ENCODE measurements at regions not wholly inside any gene's neighbourhood (a gene's known extent, or its start where the extent isn't known, plus 50 kb on each side); places are given as distances from the start of the nearest gene placed in this dataset.

- no peak for DNase-seq (ENCODE audit: low read depth)
- TF ChIP-seq CTCF (conservative IDR thresholded peaks at IDR 0.05; ENCODE audit: control insufficient read depth, insufficient read depth, low read depth, low read length), result no peak
- H3K4me3 ChIP-seq (ENCODE audit: control insufficient read depth, low read depth, low read length), result no peak overlapping the region
Observed at GRCh38 chr10:25076506-25077177, 60.2 kb downstream of the THNSL1 start.

GRCh38 chr10:25078658-25079431, 62.4 kb downstream of the THNSL1 start:
- DNase-seq (ENCODE audit: low read depth), result no peak
- no peak overlapping the region for H3K4me3 ChIP-seq (ENCODE audit: control insufficient read depth, low read depth, low read length)
- TF ChIP-seq CTCF (conservative IDR thresholded peaks at IDR 0.05; ENCODE audit: control insufficient read depth, insufficient read depth, low read depth, low read length), result no peak

GRCh38 chr10:25080880-25081581, 64.6 kb downstream of the THNSL1 start:
- peak; percentile 86 for DNase-seq (ENCODE audit: low read depth)

GRCh38 chr10:25082276-25083204, 66.1 kb downstream of the THNSL1 start:
- no peak overlapping the region for H3K4me3 ChIP-seq (ENCODE audit: control insufficient read depth, low read depth, low read length)
- no peak for DNase-seq (ENCODE audit: low read depth)
- TF ChIP-seq CTCF (conservative IDR thresholded peaks at IDR 0.05; ENCODE audit: control insufficient read depth, insufficient read depth, low read depth, low read length), result no peak

More at GRCh38 chr10:25080880-25081581, 64.6 kb downstream of the THNSL1 start:
- H3K4me3 ChIP-seq (ENCODE audit: control insufficient read depth, low read depth, low read length), result no peak overlapping the region
- TF ChIP-seq CTCF (conservative IDR thresholded peaks at IDR 0.05; ENCODE audit: control insufficient read depth, insufficient read depth, low read depth, low read length), result peak; percentile 99

GRCh38 chr10:25083546-25084111, 67.2 kb downstream of the THNSL1 start:
- no peak for TF ChIP-seq CTCF (conservative IDR thresholded peaks at IDR 0.05; ENCODE audit: control insufficient read depth, insufficient read depth, low read depth, low read length)
- no peak overlapping the region for H3K4me3 ChIP-seq (ENCODE audit: control insufficient read depth, low read depth, low read length)
- no peak for DNase-seq (ENCODE audit: low read depth)
